ENCODE measurements at regions not wholly inside any gene's neighbourhood (a gene's known extent, or its start where the extent isn't known, plus 50 kb on each side); places are given as distances from the start of the nearest gene placed in this dataset.

DNA sequence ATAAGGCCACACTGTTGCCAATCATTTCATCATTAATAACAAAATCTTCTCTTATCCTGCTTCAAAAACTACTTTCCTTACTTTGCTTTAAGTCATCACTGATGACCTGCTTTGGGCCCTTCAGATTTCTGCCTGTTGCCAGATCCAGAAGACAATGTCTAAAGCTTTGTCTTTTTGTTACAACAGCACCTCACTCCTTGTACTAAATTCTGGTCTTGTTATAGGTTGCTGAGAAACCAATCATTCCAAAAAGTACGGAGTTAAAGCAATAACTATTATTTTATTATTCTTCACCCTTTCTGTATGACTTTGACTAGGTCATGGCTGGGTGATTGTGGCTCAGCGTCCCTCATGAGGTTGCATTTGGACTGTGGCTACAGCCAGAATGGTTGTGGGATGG, 633.5 kb downstream of the PTPRU start:
- ATAC-seq, result no peak

DNA sequence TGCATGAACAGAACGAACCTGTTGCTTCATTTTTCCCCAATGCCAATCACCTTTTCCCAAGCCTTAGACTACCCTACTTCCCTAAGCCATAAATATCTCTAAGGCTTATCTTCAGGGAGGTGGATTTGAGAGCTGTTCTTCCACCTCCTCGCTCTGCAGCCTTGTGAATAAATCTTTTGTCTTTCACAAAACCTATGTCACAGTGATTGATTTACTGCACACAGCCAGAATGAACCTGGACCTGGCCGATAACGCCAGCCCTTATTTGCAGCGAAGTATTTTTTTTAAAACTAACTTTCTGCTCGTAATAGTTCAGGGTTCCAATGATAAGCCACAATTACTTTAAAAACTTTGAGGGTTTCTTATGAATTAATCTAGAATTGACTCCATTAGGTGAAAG, 632.6 kb downstream of the PTPRU start:
- no peak for ATAC-seq

DNA sequence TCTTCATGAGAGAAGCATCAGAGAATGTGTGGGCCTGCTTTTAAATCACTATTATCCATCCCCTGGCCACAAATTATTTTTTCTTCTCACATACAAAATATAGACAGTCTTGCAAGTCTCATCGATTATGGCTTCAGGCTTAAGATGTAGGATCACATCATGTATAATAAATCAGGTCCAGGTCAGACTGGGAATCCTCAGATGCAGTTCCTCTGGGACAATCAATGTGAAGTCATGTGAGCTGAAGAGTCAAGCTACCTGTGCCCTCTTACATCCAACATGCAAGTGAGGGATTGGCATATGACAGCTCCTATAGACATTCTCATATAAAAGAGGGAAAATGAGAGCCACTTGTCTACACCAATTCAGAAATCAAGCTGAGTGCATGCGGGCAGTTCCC, 631.8 kb downstream of the PTPRU start:
- ATAC-seq, result no peak

DNA sequence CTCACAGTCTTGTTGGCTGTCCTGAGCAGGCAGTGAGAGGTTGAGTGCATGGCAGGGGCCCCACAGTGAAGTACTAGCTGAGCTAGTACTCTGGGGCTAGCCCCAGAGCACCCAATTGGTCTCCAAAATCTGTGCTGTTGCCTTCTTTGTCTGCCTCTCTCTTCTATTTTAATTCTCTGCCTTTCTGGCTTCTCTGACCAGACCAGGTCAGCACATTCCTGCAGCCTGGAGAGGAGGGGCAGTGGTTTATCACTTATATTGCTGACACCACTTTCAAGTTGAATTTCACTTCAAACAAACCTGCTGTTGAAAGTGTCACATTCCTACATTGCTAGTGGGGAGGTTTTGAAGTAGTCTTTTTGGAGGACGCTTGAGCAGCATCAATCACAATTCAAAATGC, 628.7 kb downstream of the PTPRU start:
- ATAC-seq, result no peak

DNA sequence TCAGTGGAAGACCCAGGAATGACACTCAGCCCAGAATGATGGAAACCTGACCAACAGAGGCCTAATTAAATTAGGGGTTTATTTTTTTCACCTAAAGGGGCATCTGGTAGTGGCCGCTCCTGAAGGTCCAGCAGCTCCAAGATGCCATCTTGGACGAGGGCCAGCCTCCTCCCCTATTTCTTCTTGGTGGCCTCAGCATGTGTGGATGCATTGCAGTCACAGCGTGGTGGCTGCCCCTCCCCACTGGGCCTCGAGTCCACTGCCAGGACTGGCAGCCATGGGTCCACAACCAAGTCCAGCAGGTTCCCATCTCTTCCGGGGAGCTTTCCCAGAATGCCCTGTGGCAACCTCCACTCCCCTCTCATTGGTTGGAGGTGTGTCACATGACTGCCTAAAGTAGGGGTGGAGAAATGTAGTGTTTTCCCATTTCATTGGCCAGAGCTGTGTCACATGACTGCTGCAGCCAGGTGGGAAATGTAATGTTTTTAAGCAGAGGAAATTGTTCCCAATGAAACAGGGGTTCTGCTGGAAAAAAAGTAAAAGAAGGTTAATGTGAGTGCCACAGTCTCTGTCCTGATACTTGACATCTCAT, 628.2 kb downstream of the PTPRU start:
- no peak for ATAC-seq

DNA sequence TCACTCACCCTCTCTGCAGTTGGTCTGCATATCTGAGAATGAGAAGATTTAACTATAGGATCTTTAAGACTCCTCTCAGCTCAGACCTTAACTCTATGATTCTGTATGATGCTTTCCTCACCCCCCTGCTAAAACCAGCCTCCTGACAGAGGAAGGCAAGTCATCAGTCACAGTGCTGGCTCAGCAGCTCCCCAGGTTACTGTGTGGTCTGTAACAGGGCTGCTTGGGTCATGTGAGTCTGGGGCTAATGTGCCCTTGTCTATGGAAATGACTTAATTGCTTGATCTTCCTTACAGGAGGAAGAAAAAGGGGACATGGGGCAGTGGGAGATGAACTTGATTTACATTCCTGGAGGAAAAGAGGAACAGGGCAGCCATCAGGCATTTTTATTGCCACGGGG, 625.6 kb downstream of the PTPRU start:
- ATAC-seq, result no peak

DNA sequence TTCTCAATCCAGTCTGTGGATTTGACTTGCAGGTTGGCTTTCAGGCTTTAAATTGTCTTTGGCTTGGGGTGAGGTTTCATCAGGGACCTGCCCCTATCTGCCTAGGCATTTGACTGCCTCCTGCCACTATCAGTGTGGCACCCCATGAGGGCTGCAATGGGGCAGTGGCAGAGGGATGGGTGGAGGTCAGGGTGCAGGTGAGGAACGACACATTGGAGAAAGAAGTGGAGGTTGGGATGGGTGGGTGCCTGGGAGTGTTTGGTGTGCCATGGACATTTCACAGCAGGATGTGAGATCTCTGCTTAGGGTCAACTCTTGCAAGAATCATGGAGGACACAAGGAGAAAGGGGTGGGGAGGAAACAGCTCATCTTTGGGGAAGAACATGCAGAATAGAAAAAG, 625.1 kb downstream of the PTPRU start:
- no peak for ATAC-seq

DNA sequence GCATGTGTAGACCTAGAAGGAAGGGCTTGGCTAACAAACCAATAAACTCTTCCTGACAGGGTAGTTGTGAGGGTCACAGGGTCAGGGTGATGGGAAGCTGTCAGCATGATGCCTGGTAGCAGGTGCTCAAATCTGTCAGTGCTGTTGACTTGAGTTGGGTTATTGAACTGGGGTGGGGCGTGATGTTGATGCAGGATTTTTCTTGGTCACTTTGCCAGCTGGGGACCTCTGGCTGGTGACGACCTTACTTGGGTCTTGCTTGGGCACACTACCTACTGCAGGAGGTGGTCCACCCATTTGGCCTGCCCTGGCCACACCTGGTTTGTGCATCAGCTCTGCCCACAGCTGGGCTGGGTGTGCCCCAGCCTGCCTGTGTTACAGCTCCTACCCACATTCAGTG, 624.4 kb downstream of the PTPRU start:
- no peak for ATAC-seq

DNA sequence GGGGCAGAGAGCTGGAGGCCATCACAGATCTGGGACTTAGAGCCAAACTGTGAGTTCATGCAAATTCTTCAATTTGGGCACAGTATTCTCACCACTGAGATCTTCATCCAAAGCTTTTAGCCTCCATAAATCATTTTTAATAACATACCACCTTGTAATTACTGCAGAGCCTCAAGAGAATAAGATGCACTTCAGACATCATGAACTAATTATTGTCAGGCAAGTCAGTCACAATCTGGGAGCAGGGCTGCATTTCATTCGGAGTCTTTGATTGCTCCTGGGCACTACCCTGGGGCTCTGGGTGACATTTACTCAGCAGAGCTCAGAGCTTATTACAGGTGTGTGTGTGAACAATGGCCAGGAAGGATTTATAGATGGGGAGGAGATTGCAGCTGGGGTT, 623.7 kb downstream of the PTPRU start:
- ATAC-seq, result no peak

DNA sequence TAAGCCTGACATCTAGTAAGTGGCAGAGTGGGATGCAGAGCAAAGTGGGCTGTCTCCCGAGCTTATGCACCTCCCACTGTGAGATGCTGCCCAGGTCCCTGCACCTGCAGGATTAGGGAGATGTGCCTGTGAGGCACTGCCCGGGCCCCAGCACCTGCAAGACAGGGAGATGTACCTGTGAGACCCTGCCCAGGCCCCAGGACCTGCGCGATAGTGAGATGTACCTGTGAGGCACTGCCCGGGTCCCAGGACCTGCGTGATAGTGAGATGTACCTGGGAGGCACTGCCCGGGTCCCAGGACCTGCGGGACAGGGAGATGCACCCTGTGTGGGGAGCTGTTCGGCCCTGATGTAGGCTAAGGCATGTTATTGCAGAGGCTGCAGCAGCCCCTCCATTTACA, 622.8 kb downstream of the PTPRU start:
- no peak for ATAC-seq

DNA sequence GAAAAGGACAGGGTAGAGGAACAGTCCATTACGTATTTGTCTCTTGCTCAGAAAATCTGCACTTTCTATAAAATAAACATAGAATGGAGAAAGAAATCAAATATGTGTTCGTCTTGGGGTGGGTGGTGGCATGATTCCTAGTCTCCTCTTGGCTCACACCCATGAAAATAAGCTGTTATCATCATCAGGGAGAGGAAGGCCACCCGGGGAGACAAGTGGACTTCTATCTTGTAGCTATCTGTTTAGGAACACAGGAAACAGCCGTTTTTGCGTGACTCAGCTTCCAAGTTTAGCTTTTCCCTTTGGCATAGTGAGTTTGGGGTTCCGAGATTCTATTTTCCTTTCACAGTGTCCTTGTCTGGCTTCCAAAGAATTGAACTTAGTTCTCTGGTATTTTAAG, 622.3 kb downstream of the PTPRU start:
- ATAC-seq, result no peak

DNA sequence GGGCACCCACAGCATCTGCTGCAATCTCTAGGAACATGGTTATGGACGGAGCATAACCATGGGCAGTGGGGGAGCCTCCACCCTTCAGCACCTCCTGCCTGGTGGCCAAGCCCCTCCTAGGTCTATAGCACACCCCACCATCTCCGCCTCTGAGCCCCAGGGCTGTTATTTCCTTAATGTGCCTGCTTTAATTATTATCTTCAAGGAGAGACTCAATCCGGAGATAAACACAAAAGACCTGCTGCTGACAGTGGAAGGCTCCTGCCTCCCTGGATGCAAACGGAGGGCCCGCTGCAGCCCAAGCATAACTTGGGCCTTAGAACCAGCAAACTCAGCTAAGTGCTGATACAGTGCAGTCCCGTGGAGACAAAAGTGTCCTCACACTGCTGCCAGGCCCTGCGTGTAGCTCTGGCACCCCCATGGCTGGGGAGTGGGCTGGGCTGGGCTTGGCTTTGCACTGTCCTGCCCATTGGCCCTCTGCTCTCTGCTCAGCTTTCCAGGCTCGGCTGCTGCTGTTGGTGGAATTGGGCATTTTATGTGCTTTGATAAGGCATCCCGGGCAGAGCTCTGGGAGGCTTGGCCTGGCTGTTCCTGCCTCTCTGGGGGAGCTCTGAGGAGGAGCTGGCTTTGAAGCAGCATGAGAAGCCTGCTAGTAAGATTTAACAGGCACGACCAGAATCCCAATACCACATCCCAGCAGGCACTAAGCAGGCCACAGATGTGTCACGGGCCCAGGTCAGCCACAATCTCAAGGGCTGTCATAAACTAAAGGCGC, 620.2 kb downstream of the PTPRU start:
- no peak for ATAC-seq

DNA sequence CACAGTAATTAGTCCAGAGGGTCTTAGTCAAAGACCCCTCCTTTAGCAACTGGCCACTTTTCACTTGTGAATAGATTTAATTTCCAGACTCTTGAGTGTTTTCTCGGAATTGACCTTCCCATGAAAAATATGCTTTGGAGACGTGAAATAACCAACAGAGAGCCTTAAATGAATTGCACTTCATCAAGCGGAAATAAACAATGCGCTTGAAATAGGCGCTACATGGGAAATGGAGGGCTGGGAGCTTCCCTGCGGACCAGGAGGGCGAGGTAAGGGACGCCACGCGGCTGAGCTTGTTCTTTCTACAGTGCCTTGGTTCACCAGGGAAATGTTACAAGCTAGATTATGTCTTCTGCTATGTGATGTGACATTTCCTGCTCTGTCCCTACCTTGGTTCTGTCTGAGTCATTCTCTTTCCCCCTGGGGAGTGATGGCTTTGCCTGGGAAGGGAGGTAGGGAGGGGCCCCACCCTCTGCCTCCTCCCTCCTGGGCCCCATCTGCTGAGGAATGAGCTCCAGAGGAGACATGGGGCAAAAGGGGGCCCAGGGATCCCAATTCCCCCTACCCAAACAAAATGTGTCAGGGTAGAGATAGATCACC, 619.3 kb downstream of the PTPRU start:
- no peak for ATAC-seq

DNA sequence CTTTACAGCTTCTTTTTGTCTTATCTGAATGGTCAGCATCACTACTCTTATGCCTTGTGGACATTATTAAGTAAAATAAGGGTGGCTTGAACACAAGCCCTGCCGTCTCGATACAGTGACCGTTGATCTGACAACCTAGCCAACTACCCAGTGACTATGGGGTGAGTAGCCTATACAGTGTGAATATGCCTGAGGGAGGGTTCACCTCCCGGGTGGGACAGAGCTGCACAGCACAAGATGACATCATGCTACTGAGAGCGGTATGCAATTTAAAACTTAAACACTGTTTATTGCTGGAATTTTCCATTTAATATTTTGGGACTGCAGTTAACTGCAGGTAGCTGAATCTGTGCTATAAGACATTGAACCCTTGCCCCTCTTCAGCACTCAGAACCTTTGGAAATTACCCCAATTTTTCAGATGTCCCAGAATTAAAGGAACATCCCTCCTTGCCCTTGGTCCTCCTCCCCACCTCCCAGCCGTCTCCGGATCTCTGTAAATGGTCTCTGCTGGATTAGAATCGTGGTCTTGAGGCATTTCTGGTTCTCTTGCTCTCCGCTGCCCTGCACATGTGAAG, 618.5 kb downstream of the PTPRU start:
- ATAC-seq, result no peak

DNA sequence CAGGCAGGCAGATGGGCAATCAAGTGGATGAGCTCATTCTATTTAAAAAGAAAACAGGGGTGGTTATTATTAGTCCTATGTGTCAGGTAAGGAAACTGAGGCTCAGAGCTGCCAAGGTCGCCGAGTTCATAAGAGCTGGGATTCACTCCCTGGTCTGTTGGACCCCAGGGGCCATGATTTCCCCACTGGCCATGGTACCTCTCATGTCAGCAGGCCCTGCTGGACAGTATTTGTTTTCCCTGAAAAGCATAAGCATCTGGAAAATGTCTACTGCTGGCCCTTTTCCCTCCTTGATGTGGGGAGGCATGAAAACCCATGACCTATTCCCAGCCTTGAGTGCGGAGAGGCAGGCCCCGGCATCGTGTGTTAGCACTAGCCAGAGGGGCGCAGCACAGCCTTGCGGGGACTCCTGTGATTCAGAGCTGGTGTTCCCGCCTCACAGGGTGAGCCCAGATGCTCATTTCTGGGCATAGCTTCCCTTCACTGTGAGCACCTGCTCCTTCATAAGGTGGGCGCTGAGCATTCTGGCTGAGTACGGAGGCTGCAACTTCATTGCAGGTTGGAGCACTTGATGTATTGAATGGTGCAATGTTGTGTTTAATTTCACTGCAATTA, 617.5 kb downstream of the PTPRU start:
- no peak for ATAC-seq

DNA sequence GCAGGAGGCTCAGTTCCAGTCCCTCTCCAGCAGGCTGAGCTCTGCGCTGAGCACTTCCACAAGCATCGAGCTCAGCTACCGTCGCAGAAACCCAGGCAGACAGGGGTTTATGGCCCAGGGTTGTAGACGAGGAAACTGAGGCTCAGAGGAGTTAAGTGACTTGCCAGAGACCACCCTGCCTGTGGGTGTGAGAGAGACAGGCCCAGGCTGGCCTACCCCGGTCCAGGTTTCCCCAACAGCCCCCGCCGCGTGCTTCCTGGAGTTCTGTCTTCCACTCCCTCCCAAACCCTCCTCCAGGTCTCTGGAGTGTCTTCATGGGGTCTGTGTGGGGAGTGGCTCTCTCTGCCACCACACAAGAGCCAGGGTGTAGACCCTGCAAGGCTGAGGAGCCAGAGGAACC, 615.9 kb downstream of the PTPRU start:
- no peak for ATAC-seq

DNA sequence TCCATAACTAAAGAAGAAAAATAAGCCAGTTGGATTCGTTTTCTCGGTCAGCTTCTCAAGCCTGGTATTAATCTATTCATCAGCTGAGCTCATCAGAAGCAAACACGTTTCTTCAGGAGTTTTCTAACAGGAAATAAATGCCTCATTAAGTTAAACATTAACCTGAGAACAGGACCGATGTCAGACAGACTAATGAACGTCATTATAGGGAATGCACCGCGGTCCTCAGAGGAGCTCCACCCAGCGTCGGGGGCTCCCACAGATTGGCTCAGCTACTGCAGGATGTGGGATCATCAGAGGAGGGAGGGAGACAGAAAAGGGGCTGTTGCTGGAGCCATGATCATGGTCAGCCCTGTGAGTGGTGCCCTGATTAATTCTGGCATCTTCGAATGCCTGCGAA, 615.4 kb downstream of the PTPRU start:
- no peak for ATAC-seq

DNA sequence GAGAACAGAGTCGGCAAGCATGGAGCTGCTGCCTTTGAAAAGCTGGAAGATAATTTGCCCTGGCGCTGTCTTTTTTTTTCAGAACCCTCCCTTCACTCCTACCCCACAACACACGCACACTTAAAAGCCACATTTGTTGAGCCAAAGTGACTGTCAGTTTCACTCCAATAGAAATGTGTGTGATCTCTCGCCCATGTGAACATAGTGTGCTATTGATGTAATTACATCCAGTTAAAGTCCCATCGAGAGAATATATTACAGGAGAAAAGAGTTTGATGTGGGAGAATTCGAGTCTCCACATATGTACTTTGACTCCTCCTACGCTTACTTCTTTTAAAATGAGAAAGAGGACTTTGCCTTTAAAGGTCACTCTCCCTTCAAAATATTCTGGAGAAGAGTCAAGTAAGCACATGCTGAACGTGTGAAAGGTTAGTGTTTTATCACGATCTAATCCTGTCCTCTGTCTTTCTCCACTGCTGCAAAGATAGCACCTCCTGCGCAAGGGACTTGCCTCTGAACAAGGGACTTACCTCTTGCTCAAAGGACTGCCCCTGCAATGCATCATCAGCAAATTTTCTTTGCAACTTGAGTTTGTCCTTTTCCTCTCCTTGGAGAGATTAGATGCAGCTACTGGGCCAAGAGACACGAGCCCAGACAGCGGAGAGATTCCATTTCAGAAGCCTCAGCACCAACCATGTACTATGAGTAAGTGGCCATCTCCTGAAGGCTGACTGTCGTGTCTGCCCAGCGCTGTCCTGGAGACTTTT, 613.9 kb downstream of the PTPRU start:
- no peak for ATAC-seq

DNA sequence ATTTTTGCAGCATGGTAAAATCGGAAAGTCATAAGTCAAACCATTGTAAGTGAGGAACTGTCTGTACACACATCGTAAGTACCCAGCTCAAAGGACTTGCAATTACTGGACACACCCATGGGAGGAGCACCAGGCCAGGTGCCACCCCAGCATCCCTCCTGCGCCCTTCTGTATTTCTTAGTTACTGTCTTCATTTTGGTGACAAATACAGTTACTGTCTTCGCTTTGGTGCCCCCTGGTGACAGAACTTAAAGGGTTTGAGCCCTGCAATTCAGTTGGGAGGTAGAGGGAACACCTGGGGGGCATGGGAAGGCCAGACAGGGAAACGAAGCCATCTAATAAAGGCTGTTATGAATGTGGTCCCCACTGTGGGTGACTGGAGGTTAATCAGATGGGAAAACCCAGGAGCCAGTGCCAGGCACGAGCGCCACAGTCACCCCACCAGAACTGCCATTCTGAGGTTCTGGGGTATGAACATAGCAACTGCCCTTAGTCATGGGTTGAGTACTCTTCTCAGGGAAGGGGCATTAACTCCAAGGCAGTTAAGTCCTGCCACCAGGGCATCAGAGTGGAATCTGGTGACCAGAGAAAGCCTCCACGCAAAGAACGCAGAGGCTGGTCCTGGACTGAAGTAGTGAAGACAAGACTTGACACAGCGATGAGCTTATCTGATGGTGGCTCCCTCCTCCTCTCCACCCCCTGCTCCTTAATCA, 612.9 kb downstream of the PTPRU start:
- peak in 1 of 2 donors; percentile 48 for ATAC-seq

DNA sequence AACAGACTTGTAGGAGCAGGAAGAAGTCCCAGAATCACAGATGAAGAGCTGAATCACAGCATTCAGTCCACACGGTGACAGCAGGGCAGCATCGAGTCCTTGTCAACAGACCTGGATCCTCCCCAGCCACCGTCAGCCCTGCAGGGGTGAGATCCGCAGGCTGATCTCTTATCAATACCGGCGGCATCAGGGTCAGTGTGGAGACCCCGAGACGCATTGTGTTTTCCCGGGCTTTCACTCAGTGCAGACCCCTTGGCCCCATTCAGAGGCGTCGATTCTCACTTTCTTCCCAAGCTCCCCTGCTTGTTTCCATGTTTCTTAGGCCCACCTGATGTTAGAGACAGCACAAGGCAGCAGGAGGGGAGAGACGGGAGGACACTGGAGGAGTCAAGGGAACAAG, 609.6 kb downstream of the PTPRU start:
- no peak for ATAC-seq

DNA sequence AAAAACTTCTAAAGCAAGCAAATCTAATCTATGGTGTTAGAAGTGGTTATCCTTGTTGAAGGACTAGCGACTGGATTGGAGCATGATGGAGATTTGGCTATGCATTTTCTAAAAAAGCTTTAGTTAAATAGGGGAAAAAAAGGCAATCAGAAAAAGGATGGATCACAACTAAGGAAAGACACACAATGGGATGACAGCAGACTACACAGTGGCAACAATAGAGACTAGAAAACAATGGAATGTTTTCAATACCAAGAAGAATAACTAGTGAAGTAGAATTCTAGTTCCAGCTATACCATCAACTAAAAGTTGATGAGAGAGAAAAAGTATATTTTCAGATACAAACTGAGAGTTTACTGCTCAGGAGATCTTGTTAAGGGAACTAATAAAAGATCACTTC, 605.8 kb downstream of the PTPRU start:
- no peak for ATAC-seq

DNA sequence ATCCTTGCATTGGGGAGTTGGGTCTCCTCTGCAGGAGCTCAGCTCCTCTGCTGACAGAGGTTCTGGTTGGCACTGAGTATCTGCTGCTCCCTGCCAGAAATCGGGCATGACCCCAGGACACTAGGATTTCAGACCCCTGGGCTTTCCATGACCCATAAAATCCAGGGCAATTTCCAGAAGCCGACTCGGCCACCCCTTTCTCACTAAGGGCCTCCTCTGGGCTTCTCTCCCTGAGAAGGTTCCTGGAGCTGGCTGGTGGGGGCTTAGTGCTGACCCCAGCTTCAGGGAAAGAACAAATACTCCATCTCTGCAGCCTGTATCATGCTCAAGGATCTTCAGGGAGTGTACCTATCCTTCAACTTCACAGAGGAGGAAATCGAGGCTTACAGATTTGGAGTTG, 603.4 kb downstream of the PTPRU start:
- no peak for ATAC-seq

Measured in activated CD4-positive, CD25-positive, alpha-beta regulatory T cell treated with anti-CD3 and anti-CD28 coated beads, Interleukin-2, amount 50 U/mL, for 24 hours (primary cell).